C1 segment of cervical spinal cord (tissue), 14 donors: ENCODE measurements at regions not wholly inside any gene's neighbourhood (a gene's known extent, or its start where the extent isn't known, plus 50 kb on each side); places are given as distances from the start of the nearest gene placed in this dataset.
A peak's percentile ranks its signal among the peaks of the same experiment; 100 is the strongest.
"Not testable (repeated sequence)": the region's sequence is repeated elsewhere in the genome, so short reads cannot be mapped to it uniquely, and the experiment has no call there.

Experiments
- DNase-seq, 14 donors: peaks; one replicate each; lab custom pipeline; 2025; lab: John Stamatoyannopoulos, UW

DNA sequence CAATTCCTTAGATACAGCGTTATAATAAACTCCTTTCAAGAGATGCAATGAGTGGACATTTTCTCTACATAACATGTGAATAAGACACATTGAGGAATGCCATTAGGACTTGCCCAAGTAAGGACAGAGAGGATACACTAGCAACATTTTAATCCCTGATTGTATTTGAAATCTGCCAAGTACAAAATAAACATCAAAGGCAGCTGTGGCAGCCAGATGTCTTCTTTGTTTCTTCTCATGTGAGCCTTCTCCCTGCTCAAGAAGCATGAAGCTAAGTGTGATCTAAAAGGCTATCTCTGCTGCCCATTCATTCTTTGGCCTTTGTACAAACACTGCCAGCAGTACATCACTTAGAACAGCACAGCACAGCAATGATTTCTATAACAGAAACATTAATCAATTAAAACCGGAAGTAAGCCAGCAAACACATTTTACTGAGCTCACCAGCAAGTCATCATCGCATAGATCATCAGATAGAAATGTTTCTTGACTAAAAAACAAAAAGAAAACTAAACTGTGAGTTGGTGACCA lies 364.0 kb downstream of the CNTN6 start:
- DNase-seq: no peak

- DNase-seq: no peak
Measured at GRCh38 chr3:1462371-1462770, 369.5 kb downstream of the CNTN6 start.

- no peak for DNase-seq
Measured at GRCh38 chr3:1462856-1463450, 370.1 kb downstream of the CNTN6 start.

GRCh38 chr3:1465091-1465490 lies 372.3 kb downstream of the CNTN6 start:
- not testable (repeated sequence) for DNase-seq

DNA sequence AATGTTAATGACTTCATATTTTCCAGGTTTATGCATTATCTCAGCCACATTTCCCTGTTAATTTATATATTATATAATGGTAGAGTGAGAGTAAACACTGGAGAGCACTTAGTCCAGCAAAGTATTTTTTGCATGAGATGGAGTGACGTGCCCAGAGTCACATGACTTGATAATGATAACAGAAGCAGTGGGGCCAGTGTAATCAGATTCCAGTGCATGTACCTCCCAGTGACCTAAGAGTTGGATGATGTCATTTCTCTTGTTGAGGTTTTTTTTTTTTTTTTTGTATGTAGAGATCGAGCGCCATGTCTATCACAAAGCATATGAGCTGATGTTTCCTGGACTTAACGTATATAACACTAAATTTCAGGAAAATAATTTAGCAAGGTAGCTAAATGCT lies 375.3 kb downstream of the CNTN6 start:
- no peak for DNase-seq

- DNase-seq: no peak
Measured at GRCh38 chr3:1469248-1469647, 376.4 kb downstream of the CNTN6 start.

- DNase-seq: no peak
Measured at GRCh38 chr3:1469687-1470086, 376.9 kb downstream of the CNTN6 start.

DNA sequence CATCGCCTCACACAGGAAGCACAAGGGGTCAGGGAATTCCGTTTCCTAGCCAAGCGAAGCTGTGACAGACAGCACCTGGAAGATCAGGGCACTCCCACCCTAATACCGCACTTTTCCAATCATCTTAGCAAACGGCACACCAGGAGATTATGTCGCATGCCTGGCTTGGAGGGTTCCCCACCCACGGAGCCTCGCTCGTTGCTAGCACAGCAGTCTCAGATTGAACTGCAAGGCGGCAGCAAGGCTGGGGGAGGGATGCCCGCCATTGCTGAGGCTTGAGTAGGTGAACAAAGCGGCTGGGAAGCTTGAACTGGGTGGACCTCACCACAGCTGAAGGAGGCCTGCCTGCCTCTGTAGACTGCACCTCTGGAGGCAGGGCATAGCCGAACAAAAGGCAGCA lies 384.8 kb downstream of the CNTN6 start:
- no peak for DNase-seq

- DNase-seq: no peak
Measured at GRCh38 chr3:1495466-1495865, 402.6 kb downstream of the CNTN6 start.

DNA sequence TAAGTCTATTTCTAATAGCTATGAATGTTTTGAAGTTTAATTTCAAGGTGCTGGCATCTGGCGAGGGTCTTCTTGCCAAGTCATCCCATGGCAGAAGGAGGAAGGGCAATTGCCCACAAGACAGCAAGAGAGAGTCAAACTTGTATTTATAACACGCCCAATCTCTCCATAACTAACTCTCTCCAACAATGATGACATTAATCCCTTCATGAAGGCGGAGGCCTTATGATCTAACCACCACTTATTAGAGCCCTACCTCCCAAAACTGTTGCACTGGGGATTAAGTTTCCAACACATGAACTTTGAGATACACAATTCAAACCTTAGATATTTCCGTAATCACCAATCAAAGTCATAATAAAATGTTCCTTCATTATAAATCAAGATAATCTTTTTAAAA lies 406.9 kb downstream of the CNTN6 start:
- DNase-seq: no peak

DNA sequence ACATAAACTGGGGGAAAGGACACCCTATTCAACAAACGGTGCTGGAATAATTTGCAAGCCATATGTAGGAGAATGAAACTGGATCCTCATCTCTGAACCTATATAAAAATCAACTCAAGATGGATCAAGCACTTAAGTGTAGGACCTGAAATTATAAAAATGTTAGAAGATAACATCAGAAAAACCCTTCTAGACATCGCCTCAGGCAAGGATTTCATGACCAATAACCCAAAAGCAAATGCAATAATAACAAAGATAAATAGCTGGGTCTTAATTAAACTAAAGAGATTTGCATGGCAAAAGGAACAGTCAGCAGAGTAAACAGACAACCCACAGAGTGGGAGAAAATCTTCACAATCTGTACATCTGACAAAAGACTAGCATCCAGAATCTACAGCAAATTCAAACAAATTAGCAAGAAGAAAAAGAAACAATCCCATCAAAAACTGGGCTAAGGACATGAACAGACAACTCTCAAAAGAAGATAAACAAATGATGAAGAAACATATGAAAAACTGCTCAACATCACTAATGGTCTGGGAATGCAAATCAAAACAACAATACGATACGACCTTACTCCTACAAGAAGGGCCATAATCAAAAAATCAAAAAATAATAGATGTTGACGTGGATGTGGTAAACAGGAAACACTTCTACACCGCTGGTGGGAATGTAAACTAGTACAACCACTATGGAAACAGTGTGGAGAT lies 408.7 kb downstream of the CNTN6 start:
- DNase-seq: no peak

GRCh38 chr3:1506090-1506489 lies 413.3 kb downstream of the CNTN6 start:
- DNase-seq: no peak

GRCh38 chr3:1513662-1514061 lies 420.8 kb downstream of the CNTN6 start:
- DNase-seq: no peak

GRCh38 chr3:1515882-1516281 lies 423.1 kb downstream of the CNTN6 start:
- peak in 3 of 14 donors; percentile 0 to 91 (median 1) for DNase-seq

DNA sequence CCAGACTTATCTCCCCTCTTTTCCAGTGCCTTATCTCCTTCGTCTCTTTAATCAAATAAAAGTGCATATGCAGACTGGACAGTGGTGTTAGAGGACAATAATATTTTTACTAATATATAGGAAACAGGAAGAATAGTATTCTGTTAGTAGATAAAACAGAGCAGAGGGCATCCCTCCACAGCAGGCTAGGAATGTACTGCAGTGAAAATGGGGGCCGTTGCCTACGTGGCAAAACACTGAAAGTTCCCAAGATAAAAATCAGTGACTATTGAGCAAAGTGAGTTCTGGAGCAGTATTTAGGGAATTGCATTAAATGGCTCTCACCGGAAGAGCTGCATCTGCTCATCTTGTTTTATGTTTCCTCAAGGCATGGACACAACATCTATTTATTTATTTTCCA lies 435.0 kb downstream of the CNTN6 start:
- no peak for DNase-seq

DNA sequence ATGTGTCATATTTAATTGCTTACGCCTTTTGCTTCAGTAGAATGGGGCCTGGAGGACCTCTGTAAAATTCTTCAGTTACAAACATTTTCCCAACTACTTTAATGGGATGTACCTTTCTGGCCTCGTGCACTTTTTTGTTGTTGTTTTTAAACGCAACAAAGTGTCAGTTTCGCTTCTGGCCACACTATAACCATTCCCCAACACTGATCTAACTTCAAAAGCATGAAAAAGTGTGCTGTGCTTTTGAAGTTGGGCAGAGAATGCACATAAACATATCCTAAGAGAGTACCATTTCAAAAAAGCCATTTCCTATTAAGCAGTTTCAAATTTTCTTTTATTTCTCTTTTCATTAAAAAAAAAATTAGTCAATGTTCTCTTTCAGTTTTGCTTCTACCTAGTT lies 435.8 kb downstream of the CNTN6 start:
- no peak for DNase-seq

GRCh38 chr3:1529676-1530075 lies 436.9 kb downstream of the CNTN6 start:
- DNase-seq: no peak

DNA sequence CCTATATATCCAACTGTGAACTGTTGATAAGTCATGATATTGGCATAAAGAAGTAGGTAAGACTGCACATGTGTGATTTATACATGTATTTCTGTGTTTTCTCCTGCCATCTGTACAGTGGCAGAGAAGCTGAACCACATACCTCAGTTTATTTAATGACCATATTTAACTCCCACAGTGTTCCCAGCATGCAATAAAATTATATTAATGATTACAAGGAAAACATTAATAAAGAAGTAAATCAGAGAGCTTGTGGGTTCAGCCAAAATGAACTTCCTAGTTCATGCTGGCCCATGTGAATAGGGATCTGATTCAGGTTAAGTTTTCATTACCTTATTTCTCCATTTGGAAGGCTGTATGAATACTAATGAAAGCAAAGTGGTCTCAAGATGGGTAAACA lies 439.2 kb downstream of the CNTN6 start:
- no peak for DNase-seq

DNA sequence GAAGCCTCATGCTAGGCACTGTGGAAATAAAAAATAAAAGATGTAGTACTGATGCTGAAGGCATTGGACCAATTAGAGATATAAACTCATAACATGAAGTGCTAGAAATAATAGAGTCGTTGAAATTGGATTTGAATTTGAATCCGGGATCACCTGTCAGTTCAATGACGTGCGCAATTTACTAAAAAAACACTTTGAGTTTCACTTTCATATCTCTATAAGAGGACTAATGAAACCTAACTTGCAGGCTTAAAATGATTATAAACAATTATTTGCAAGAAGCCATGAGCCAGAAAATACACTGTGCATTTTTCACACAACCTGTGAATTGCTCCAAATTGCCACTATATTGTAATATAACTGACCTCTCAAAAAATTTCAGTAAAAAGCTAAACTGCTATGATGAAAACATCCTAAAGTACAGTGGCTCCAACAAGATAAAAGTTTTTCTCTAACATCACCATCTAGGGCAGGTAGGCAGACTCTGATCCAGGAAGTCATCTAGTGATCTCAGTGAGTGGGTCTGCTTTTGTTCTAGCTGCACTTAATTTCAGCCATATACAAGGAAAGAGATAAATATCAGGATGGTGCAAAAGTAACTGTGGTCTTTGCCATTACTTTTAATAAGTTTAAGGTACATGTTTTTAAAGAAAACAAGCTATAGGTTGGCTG lies 440.2 kb downstream of the CNTN6 start:
- DNase-seq: no peak

- no peak for DNase-seq
Measured at GRCh38 chr3:1533763-1534162, 440.9 kb downstream of the CNTN6 start.

GRCh38 chr3:1534252-1534651 lies 441.4 kb downstream of the CNTN6 start:
- DNase-seq: no peak

DNA sequence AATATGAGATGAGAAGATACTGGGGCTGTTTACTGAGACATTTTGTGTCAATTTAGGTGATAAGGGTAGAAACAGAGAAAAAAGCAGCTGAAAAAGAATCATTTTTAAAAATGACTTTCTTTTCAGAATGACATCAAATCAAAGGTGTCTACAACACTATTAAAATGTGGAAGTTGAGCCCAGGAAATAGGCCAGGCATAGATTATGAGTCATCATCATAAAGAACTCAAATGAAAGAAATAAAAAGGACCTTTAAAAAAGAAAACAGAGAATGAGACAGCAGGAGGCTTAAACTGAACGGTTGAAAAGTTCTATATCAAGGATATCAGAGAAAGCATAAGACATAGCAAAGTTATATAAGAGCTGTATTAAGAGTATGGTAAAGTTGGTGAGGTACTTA lies 442.5 kb downstream of the CNTN6 start:
- DNase-seq: no peak

DNA sequence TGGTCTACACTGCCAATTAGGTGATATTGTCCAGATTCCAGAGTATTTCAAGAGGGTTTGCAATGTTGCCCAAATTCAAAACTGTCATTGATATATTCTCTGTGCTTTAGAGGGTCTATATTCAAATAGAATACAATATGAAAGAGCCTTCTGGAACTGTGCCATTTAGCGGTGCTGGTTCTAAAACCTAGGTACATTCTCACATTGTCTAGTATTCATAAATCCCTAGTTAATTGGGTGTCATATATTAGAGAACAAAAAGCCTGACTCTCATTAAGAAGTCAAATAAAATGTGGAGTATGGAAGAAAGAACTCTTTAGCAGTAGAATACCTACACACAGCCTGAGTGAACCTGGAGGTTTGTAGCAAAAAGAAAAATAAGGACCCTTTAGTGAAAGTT lies 447.9 kb downstream of the CNTN6 start:
- no peak for DNase-seq
